Endothelial cell of umbilical vein (primary cell): ENCODE measurements at regions not wholly inside any gene's neighbourhood (a gene's known extent, or its start where the extent isn't known, plus 50 kb on each side); places are given as distances from the start of the nearest gene placed in this dataset.

Experiments used
- BruUV-seq: library from RNA; stranded (reverse); fragments of 400-500 nt; replicated peaks from 2 replicates; lab custom pipeline; 2021; lab: Mats Ljungman, UMichigan
- CTCF ChIA-PET: fragments of 300-600, 350-600 bp; sonication (Branson Sonifier 250); formaldehyde crosslinking; loops from one replicate; lab custom pipeline; 2021; ENCODE audit warnings: antibody characterized with exemption, inconsistent platforms; lab: Charles Lee
- POLR2A ChIA-PET: fragments of 300-600, 350-600 bp; sonication (Branson Sonifier 250); formaldehyde crosslinking; loops from one replicate; lab custom pipeline; 2021; ENCODE audit warnings: antibody characterized with exemption, inconsistent platforms; lab: Charles Lee
- DNase-seq: peaks from one replicate; pipeline ENCODE4 v3.0.0-alpha.2; 2011; ENCODE audit warnings: low read depth, low spot score
- FAIRE-seq: peaks from 2 replicates; lab custom pipeline; 2011; peaks lifted over from hg19 to GRCh38; lab: Jason Lieb, UNC
- H2AFZ ChIP-seq: 2 replicates; pipeline ENCODE4 v1.6.0; 2012; ENCODE audit warnings: low read depth, low read length, control low read depth, inconsistent platforms
- H3K27ac ChIP-seq: 2 replicates; pipeline ENCODE4 v1.5.1; 2011; ENCODE audit warnings: low read depth, mild to moderate bottlenecking, control low read depth, low read length, moderate library complexity; ENCODE audit not compliant: insufficient read depth
- H3K27me3 ChIP-seq, 2 experiments: 2 replicates each; pipeline versions ENCODE4 v1.6.0 to v1.6.1; 2011; ENCODE audit warnings: low read length in 2 of 2, mixed read lengths in 1 of 2; ENCODE audit not compliant: control insufficient read depth in 2 of 2, insufficient read depth in 2 of 2
- H3K36me3 ChIP-seq, 2 experiments: 2 replicates in 1 of 2; 3 replicates in 1 of 2; pipeline ENCODE4 v1.5.1; 2011; ENCODE audit warnings: low read length in 2 of 2, mild to moderate bottlenecking in 1 of 2, moderate library complexity in 1 of 2; ENCODE audit not compliant: control insufficient read depth in 2 of 2, insufficient read depth in 2 of 2; ENCODE audit errors: extremely low read depth in 1 of 2
- H3K4me1 ChIP-seq: 3 replicates; pipeline ENCODE4 v1.5.1; 2011; ENCODE audit warnings: mild to moderate bottlenecking, low read length; ENCODE audit not compliant: control insufficient read depth, insufficient read depth; ENCODE audit errors: extremely low read depth
- H3K4me2 ChIP-seq: 2 replicates; pipeline ENCODE4 v1.6.1; 2011; ENCODE audit warnings: low read length, control low read depth, mixed read lengths; ENCODE audit not compliant: insufficient read depth
- H3K4me3 ChIP-seq, 3 experiments: fragments of 200-600 bp in 1 of 3; sonication (generic), shearing (Covaris generic) in 1 of 3; replicated peaks in 1 of 3; 2 replicates each; pipeline ENCODE4 v1.5.1; 2011 to 2016; ENCODE audit warnings: control low read depth in 3 of 3, low read length in 3 of 3, mild to moderate bottlenecking in 2 of 3, inconsistent platforms in 1 of 3, low read depth in 1 of 3, moderate library complexity in 1 of 3; ENCODE audit not compliant: insufficient read depth in 1 of 3
- H3K79me2 ChIP-seq: 2 replicates; pipeline ENCODE4 v1.6.0; 2012; ENCODE audit warnings: low read length, inconsistent platforms; ENCODE audit not compliant: control insufficient read depth, insufficient read depth
- H3K9ac ChIP-seq: replicated peaks from 2 replicates; pipeline ENCODE3; 2011; ENCODE audit warnings: low read length, control low read depth; ENCODE audit not compliant: insufficient read depth; ENCODE audit errors: extremely low read depth
- H3K9me1 ChIP-seq: replicated peaks from 3 replicates; pipeline ENCODE4 v1.6.0; 2011; ENCODE audit warnings: mild to moderate bottlenecking, low read length; ENCODE audit not compliant: control insufficient read depth, insufficient read depth; ENCODE audit errors: extremely low read depth
- H3K9me3 ChIP-seq: replicated peaks from 2 replicates; pipeline ENCODE4 v1.5.1; 2012; ENCODE audit warnings: low read length, inconsistent platforms; ENCODE audit not compliant: control insufficient read depth, insufficient read depth
- H4K20me1 ChIP-seq: replicated peaks from 2 replicates; pipeline ENCODE3; 2011; ENCODE audit warnings: mild to moderate bottlenecking, low read length; ENCODE audit not compliant: control insufficient read depth, insufficient read depth; ENCODE audit errors: extremely low read depth
- CTCF ChIP-seq, 2 donors: IDR thresholded peaks; 1 replicate in 1 of 2; 2 replicates in 1 of 2; pipeline ENCODE4 v1.5.1; 2011; ENCODE audit warnings: low read length in 2 of 2, mild to moderate bottlenecking in 2 of 2, moderate library complexity in 2 of 2, control low read depth in 1 of 2, inconsistent platforms in 1 of 2, low read depth in 1 of 2; ENCODE audit not compliant: insufficient read depth in 1 of 2; ENCODE audit errors: extremely low read depth in 1 of 2
- EZH2 ChIP-seq: IDR thresholded peaks from 2 replicates; pipeline ENCODE4 v1.6.1; 2012; ENCODE audit warnings: borderline replicate concordance, low read depth, mild to moderate bottlenecking, moderate library complexity, low read length, inconsistent platforms; ENCODE audit not compliant: severe bottlenecking
- FOS ChIP-seq: IDR thresholded peaks from 2 replicates; pipeline ENCODE4 v1.6.1; 2011; ENCODE audit warnings: mild to moderate bottlenecking, low read length, moderate library complexity, borderline replicate concordance; ENCODE audit not compliant: insufficient read depth
- GATA2 ChIP-seq: IDR thresholded peaks from 2 replicates; pipeline ENCODE4 v1.7.0; 2011; ENCODE audit warnings: low read depth, mild to moderate bottlenecking, moderate library complexity, mixed read lengths, low read length; ENCODE audit not compliant: insufficient read length, insufficient read depth
- JUN ChIP-seq: IDR thresholded peaks from 2 replicates; pipeline ENCODE4 v1.6.1; 2011; ENCODE audit warnings: borderline replicate concordance, low read depth; ENCODE audit not compliant: insufficient read length, insufficient read depth
- MAX ChIP-seq: IDR thresholded peaks from 2 replicates; pipeline ENCODE4 v1.6.1; 2011; ENCODE audit not compliant: insufficient read depth, insufficient read length
- MYC ChIP-seq: IDR thresholded peaks from one replicate; pipeline ENCODE4 v1.6.1; 2011; ENCODE audit warnings: mild to moderate bottlenecking, low read depth, low read length
- POLR2A ChIP-seq: IDR thresholded peaks from 2 replicates; pipeline ENCODE4 v1.6.1; 2012; ENCODE audit warnings: low read depth, mild to moderate bottlenecking, control low read depth, low read length
- POLR2AphosphoS5 ChIP-seq: IDR thresholded peaks from 2 replicates; pipeline ENCODE4 v1.6.1; 2012; ENCODE audit warnings: low read depth, mild to moderate bottlenecking, control low read depth, low read length, moderate library complexity; ENCODE audit not compliant: insufficient read depth
- dilution Hi-C: fragments of 300-500 bp; cut with MboI; formaldehyde crosslinking; loops from one replicate; pipeline ENCODE4 v1.15.0; 2019; ENCODE audit warnings: low sequenced_read_pairs; ENCODE audit not compliant: extremely low pct_ligation_motif_present
- intact Hi-C: fragments of 100-400 bp; cut with micrococcal nuclease; formaldehyde crosslinking; loops from one replicate; pipeline ENCODE4 v1.10.0; 2022

DNA sequence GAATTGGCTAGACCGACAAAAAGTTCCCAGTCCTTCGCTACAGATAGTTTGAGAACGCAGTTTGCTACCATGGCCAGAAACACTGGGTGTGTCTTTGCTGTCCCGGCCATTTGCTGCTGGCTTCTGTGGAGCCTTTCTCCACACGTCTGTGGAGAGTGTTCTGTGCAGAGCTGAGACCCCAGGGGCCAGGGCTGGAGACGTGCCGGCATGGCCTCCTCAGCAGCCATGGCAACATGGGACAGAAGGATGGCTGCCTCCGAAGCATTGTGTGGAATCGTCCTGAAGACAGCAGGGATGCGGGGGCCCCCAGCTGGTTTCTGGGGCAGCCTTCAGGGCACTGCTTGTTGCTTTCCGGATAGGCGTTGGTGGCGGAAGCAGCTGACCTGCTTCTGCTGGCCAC lies 142.8 kb downstream of the GADD45G start:
- H3K4me2 ChIP-seq: no peak overlapping the region
- intact Hi-C loops (no loop called here), dilution Hi-C loops (no loop called here)
- H3K36me3 ChIP-seq: no peaks in the 10 kb centered on the region
- H3K9me1 ChIP-seq: no peaks in the 10 kb centered on the region
- H3K79me2 ChIP-seq: no peaks in the 10 kb centered on the region
- FAIRE-seq (no peak), DNase-seq (no peak)
- no peak overlapping the region for H3K4me3 ChIP-seq
- no peaks in the 10 kb centered on the region for H3K9me3 ChIP-seq
- TF ChIP-seq POLR2A (no peak), CTCF (IDR thresholded peaks at IDR 0.05; ENCODE audit: extremely low read depth in 1 of 2, insufficient read depth in 1 of 2, low read depth in 1 of 2, low read length in 2 of 2) (no peak), MYC (no peak), POLR2AphosphoS5 (no peak), FOS (no peak), JUN (no peak), GATA2 (no peak), EZH2 (no peak), MAX (no peak)
- BruUV-seq: no TSS peak
- H3K27ac ChIP-seq: no peak overlapping the region
- H2AFZ ChIP-seq: no peak overlapping the region
- H3K4me1 ChIP-seq: no peaks in the 10 kb centered on the region
- CTCF ChIA-PET: no interaction called here
- no peak overlapping the region for H3K9ac ChIP-seq
- no peaks in the 10 kb centered on the region for H3K27me3 ChIP-seq
- POLR2A ChIA-PET: no interaction called here
- no peaks in the 10 kb centered on the region for H4K20me1 ChIP-seq
